ENCODE measurements at regions not wholly inside any gene's neighbourhood (a gene's known extent, or its start where the extent isn't known, plus 50 kb on each side); places are given as distances from the start of the nearest gene placed in this dataset.

- Histone ChIP-seq H3K9me2 (ENCODE audit: insufficient read depth) (no peaks in the 10 kb centered on the region), H3K4me3 (replicated peaks in 1 of 2; ENCODE audit: low read depth in 1 of 2, low read length in 2 of 2) (no peak overlapping the region), H4K20me1 (ENCODE audit: insufficient read depth) (no peaks in the 10 kb centered on the region), H3K36me3 (ENCODE audit: control insufficient read depth in 1 of 2, insufficient read depth in 2 of 2, low read length in 2 of 2) (no peaks in the 10 kb centered on the region), H3K27ac (ENCODE audit: low read depth, low read length) (no peak overlapping the region), H3K4me2 (ENCODE audit: low read length) (no peak overlapping the region), H2AFZ (ENCODE audit: low read depth, low read length, poor library complexity, severe bottlenecking) (no peak overlapping the region), H3K27me3 (ENCODE audit: insufficient read depth, low read length) (no peaks in the 10 kb centered on the region), H3K79me2 (ENCODE audit: insufficient read depth, low read length) (no peaks in the 10 kb centered on the region), H3K4me1 (ENCODE audit: control insufficient read depth in 1 of 2, insufficient read depth in 2 of 2, low read length in 2 of 2) (no peaks in the 10 kb centered on the region), H3K9ac (ENCODE audit: low read length) (no peak overlapping the region), H3K9me3 (ENCODE audit: control insufficient read depth in 1 of 2, insufficient read depth in 1 of 2, low read depth in 1 of 2, low read length in 2 of 2) (no peaks in the 10 kb centered on the region)
- no peak for ATAC-seq
- TF ChIP-seq SRF (IDR thresholded peaks at IDR 0.05; ENCODE audit: low read depth): no peak
- no peak for TF ChIP-seq SP1 (IDR thresholded peaks at IDR 0.05; ENCODE audit: low read depth)
- TF ChIP-seq POLR2AphosphoS5 (IDR thresholded peaks at IDR 0.05; ENCODE audit: low read depth, low read length): no peak
- no peak for TF ChIP-seq ELF1 (IDR thresholded peaks at IDR 0.05; ENCODE audit: borderline replicate concordance, low read depth)
- no peak for TF ChIP-seq ZBTB33 (IDR thresholded peaks at IDR 0.05; ENCODE audit: extremely low read depth, insufficient replicate concordance, low read length)
- DNase-seq (ENCODE audit: low read depth, low spot score): no peak
- CTCF ChIA-PET: no interaction called here
- POLR2A ChIA-PET: no interaction called here
- intact Hi-C loops (cut with micrococcal nuclease): no loop called here
- RAD21 ChIA-PET (ENCODE audit: low non-redundant PET in 1 of 2, low total read pairs in 2 of 2, uncharacterized antibody in 2 of 2, unreplicated experiment in 2 of 2): no interaction called here
- BruUV-seq (replicated peaks): no TSS peak
Observed at GRCh38 chrX:44040406-44040805, 67.2 kb upstream of the NDP start.

GRCh38 chrX:44039556-44039955 lies 66.4 kb upstream of the NDP start:
- BruUV-seq (replicated peaks): no TSS peak
- CTCF ChIA-PET: no interaction called here
- intact Hi-C loops (cut with micrococcal nuclease): no loop called here
- no peaks in the 10 kb centered on the region for H3K9me3 ChIP-seq (ENCODE audit: control insufficient read depth in 1 of 2, insufficient read depth in 1 of 2, low read depth in 1 of 2, low read length in 2 of 2)
- H3K9me2 ChIP-seq (ENCODE audit: insufficient read depth): no peaks in the 10 kb centered on the region
- H3K9ac ChIP-seq (ENCODE audit: low read length): no peak overlapping the region
- ATAC-seq (no peak), DNase-seq (ENCODE audit: low read depth, low spot score) (no peak)
- no peaks in the 10 kb centered on the region for H4K20me1 ChIP-seq (ENCODE audit: insufficient read depth)
- H3K36me3 ChIP-seq (ENCODE audit: control insufficient read depth in 1 of 2, insufficient read depth in 2 of 2, low read length in 2 of 2): no peaks in the 10 kb centered on the region
- H3K27ac ChIP-seq (ENCODE audit: low read depth, low read length): no peak overlapping the region
- no peak overlapping the region for H3K4me2 ChIP-seq (ENCODE audit: low read length)
- POLR2A ChIA-PET: no interaction called here
- H3K79me2 ChIP-seq (ENCODE audit: insufficient read depth, low read length): no peaks in the 10 kb centered on the region
- H3K4me3 ChIP-seq (replicated peaks in 1 of 2; ENCODE audit: low read depth in 1 of 2, low read length in 2 of 2): no peak overlapping the region
- RAD21 ChIA-PET (ENCODE audit: low non-redundant PET in 1 of 2, low total read pairs in 2 of 2, uncharacterized antibody in 2 of 2, unreplicated experiment in 2 of 2): no interaction called here
- H3K4me1 ChIP-seq (ENCODE audit: control insufficient read depth in 1 of 2, insufficient read depth in 2 of 2, low read length in 2 of 2): no peaks in the 10 kb centered on the region
- no peaks in the 10 kb centered on the region for H3K27me3 ChIP-seq (ENCODE audit: insufficient read depth, low read length)
- TF ChIP-seq YY1 (IDR thresholded peaks at IDR 0.05; ENCODE audit: extremely low read depth, insufficient replicate concordance, low read depth, low read length) (no peak), EZH2 (IDR thresholded peaks at IDR 0.05) (no peak), SIN3A (IDR thresholded peaks at IDR 0.05; ENCODE audit: low read depth) (no peak), FOSL1 (IDR thresholded peaks at IDR 0.05; ENCODE audit: low read depth) (no peak), CBX3 (IDR thresholded peaks at IDR 0.05; ENCODE audit: low read depth) (no peak), RAD21 (IDR thresholded peaks at IDR 0.05; ENCODE audit: low read depth) (no peak), CTCF (IDR thresholded peaks at IDR 0.05 in 2 of 3, conservative IDR thresholded peaks at IDR 0.05 in 1 of 3; ENCODE audit: borderline replicate concordance in 1 of 3, insufficient read depth in 1 of 3, low read depth in 2 of 3, low read length in 2 of 3) (no peak), CEBPB (IDR thresholded peaks at IDR 0.05; ENCODE audit: low read depth) (no peak)
- H2AFZ ChIP-seq (ENCODE audit: low read depth, low read length, poor library complexity, severe bottlenecking): no peak overlapping the region
